G401 (cell line): ENCODE measurements at regions not wholly inside any gene's neighbourhood (a gene's known extent, or its start where the extent isn't known, plus 50 kb on each side); places are given as distances from the start of the nearest gene placed in this dataset.
A peak's percentile ranks its signal among the peaks of the same experiment; 100 is the strongest.

Experiments
- DNase-seq: peaks from one replicate; pipeline ENCODE4 v3.0.0-alpha.2; 2015; ENCODE audit warnings: low spot score
- in situ Hi-C: cut with HindIII; loops from 2 replicates; pipeline ENCODE4 v1.10.0; 2016; ENCODE audit warnings: low sequenced_read_pairs, mixed read lengths

DNA sequence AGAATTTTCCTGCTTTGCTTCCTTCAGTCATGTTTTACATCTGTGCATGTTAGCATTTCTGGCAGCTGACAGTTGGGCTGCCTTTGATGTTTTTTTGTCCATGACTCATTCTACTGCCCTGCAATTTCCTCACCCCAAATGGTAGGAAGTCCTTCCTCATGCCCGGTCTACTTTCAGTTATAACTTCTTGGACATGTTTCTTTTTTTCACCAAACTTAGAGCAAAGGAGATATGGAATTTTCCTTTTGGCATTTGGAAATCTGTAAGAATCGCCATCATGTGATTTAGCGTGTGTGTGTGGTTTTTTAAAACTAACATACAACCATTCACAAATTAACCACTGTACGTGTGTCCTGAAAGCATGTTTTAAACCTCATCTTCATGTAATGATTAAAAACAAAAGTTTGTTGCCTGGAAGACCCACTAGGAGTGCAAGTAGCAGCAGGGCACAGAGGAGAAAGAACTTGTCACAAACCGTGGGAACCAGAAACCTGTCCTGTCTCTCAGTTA lies 430.7 kb upstream of the CFAP20DC start:
- in situ Hi-C loops: no loop called here
- DNase-seq: no peak

GRCh38 chr3:59473636-59474035 lies 423.8 kb upstream of the CFAP20DC start:
- DNase-seq: no peak
- in situ Hi-C loops: no loop called here

DNA sequence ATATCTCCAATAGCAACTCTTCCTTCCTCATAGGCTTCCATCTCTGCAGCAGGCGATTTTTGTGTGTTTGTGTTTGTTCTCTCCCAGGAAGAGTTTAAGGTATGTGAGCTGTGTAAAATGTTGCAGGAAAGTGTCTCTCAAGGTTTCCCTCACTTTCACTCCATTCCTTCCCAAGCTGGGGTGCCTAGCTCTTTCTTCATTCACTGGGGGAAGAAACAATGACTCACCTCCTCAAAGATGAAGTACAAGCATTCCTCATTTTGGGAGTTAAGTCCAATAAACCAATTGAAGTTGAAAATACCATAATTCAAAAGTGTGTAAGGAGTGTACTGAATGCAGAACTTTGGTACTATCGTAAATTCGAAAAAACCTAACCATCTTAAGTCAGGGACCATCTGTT lies 422.7 kb upstream of the CFAP20DC start:
- no peak for DNase-seq
- in situ Hi-C loops: no loop called here

DNA sequence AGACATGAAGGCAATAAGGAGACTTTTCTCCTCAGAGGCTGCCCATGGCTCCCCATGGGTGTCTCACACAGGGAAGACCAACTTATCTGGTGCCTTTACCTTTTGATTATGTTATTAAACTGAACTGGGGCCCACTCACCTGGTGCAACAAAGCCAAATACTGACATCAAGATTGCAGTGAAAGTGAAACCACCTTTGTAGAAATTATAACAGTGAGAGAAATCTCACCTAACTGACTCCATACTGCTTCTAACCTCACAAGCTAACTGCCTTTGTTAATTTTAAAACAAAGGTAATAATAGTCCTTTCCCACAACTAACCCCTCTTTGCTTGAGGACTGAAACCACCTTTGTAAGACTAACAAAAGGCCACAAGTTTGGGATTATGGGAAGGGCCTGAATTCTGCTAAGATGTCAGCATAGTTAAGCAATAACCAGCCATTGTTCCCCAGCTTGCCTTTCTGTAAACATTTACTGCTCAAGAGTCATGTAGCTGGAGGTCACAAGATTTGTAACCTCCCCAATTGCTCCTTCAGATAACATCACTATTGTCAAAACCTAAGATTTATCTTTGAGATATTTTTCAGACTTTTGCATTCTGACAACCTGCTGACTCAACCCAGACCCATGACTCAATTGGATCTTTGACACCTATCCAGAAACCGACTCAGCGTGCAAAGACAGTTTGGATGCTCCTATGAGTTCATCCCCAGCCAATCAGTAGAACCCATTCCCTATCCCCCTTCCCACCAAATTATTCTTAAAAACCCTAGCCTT lies 420.3 kb upstream of the CFAP20DC start:
- DNase-seq: no peak
- in situ Hi-C loops: no loop called here

DNA sequence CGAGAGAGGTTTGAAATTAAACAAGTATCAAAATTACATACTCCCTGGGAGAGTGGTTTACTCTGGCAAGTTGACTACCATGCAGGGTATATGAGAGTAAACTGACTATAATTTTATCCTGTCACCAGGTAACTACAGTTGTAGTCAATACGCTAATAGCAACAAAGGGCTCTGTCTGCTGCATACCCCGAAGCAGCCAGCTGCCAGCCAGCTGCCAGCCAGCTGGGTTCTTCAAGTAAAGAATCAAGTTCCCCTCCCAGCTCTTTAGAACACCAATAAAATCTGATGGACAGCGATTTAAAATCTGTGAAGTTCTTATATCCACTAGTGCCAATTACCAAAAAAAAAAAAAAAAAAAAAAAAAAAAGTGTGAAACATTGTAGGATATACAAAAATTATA lies 417.7 kb upstream of the CFAP20DC start:
- in situ Hi-C loops: no loop called here
- DNase-seq: no peak

DNA sequence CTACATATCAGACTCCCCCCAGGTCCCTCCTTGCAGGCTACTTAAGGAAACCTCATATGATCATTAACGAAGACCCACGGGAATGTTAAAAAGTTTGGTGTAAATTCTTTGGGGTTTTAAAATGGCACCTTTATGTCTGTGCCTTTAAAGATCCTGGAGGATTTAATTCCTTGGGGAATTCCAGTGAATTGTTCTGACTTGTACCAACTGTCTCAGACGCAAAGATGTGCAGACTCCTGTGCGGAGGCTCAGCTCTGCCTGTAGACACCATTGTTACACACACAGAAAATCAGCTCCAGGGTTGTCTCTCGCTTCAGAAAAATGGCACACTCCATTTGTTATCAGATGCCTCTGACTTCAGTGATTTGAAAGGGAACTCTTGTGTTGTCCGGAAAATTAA lies 414.4 kb upstream of the CFAP20DC start:
- DNase-seq: no peak
- in situ Hi-C loops: no loop called here

DNA sequence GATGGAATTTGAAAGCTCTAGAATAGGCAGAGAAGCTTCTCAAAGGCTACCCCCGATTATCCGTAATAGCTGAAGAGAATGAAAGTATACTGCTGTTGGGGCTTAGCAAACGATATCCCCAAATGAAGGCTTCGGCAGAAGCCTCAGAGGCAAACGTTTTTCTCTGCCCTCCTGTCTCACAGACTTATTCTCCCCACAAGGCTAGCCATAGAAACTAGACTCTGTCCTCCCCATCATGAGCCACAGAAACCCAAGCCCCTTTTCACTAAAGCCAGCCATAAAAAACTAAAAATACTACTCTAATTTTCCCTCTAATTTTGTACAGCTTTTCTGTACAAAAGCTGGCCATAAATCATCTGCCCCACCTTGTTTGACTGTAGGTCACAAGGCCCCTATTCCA lies 413.4 kb upstream of the CFAP20DC start:
- no peak for DNase-seq
- in situ Hi-C loops: no loop called here

- in situ Hi-C loops: no loop called here
- DNase-seq: no peak
Observed at GRCh38 chr3:59460068-59460467, 410.2 kb upstream of the CFAP20DC start.

GRCh38 chr3:59456852-59457485 lies 407.1 kb upstream of the CFAP20DC start:
- in situ Hi-C loops: no loop called here
- no peak for DNase-seq

- in situ Hi-C loops: no loop called here
- no peak for DNase-seq
Observed at GRCh38 chr3:59451800-59452746, 402.2 kb upstream of the CFAP20DC start.

DNA sequence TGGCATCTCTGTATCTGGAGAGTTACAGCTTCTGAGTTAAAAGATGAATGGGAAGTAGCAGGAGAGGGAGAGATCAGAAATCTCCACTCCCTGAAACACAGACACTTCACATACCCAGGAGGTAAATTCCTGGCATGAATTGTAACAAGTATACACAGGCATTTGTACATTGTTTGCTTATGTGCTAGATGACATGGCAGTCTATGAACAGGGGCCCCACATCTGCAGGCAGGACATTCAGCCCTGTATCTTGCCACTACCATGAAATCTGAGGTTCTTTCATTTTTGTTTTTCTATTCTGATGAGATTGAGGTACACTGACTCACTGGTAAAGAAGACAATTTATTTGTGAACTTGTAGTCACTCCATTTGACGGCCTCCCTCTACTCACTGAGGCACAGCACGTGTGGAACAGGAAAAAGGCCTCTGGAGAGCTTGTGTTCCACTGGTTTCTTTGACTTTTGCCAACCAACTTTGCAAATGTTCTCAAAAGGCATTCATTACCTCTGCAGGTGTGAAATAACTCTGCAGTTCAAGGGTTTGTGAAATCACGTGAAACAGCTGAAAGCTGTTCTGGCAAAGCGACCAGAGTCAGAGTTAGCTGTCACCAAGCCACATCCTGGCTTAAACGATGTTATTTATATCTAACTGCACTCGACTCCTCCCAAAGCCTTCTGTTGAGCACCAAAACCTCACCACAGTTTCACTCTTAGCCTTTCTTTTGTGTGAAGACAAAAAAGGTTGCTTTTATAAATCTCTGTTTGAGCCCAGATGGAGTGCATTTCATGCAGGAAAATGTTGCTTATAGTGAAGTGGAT lies 401.3 kb upstream of the CFAP20DC start:
- DNase-seq: no peak
- in situ Hi-C loops: no loop called here

- in situ Hi-C loops: no loop called here
- no peak for DNase-seq
Observed at GRCh38 chr3:59450437-59450836, 400.6 kb upstream of the CFAP20DC start.

DNA sequence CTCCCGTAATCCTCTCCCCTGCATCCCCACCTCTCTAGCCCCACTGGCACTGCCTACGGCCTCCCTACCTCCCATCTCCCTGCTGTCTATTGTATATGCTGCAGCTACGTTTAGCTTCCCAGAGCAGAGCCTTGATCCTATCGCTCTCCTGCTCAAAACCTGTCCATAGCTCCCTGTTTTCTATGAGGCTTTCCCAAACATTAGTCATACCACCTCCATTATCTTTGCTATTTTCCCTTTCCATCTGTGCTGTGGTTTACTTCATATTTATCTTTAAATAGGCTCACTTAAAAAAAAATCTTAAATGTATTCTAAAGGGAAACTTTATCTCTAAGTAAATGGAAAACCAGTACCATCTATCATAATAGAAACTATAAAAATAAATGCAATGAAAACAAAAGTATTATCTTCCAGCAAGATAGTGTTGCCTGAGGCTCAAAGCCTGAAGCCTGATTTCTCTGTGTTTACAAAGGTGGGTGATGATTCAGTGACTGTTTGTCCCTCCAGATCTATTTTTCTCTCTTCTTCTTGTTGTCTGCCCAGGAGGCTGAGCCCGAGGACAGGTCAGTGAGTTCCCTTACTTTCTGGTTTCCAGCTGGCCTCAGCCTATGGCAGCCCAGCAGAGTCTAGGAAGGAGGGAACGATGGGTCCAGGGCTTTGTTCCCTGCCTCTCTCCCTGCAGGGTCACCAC lies 397.1 kb upstream of the CFAP20DC start:
- in situ Hi-C loops: no loop called here
- DNase-seq: no peak

GRCh38 chr3:59444676-59445075 lies 394.9 kb upstream of the CFAP20DC start:
- DNase-seq: peak; percentile 41
- in situ Hi-C loops: no loop called here

DNA sequence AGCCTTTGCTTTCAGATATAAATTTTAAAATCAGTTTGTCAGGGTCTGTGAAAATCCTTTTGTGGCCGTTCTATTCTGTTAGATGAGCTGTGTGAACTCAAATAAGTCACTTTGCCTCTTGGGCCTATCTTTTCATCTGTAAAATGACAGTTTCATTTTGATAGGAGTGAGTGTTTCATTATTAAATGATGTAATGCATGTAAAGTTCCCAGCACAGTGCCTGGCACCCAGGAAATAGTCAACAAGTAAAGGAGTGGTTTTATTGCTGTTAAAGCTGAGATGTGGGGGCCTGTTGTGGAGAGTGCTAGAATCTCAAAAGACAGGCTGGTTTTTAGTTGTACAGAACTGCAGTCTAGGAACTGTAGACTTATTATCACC lies 394.5 kb upstream of the CFAP20DC start:
- no peak for DNase-seq
- in situ Hi-C loops: no loop called here

GRCh38 chr3:59443618-59444293 lies 393.9 kb upstream of the CFAP20DC start:
- DNase-seq: no peak
- in situ Hi-C loops: no loop called here

DNA sequence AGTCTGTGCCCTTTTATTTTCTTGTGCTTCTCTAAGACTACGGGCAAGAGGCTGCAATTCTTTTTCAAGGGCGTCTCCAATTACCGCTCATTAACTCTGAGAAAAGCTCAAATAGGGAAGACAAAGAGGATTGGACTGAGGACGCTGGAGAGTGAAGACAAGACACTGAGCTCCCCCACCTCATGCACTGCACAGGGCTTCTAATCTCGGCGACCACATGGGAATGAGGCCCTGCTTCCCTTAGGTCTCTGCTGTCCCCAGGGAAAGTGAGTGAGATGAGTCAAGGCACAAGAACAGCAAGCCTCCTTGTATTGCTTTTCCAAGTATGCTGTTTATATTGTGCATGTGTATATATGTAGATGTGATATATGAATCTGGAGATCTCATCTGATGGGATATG lies 392.2 kb upstream of the CFAP20DC start:
- DNase-seq: no peak
- in situ Hi-C loops: no loop called here
